Pons (tissue), 1 donor: ENCODE measurements at regions not wholly inside any gene's neighbourhood (a gene's known extent, or its start where the extent isn't known, plus 50 kb on each side); places are given as distances from the start of the nearest gene placed in this dataset.

Source experiments
- DNase-seq: peaks from one replicate; pipeline ENCODE4 v3.0.0-alpha.2; 2016; ENCODE audit warnings: low spot score

- no peak for DNase-seq
Observed at GRCh38 chr5:11997942-11998341, 93.7 kb upstream of the CTNND2 start.

- no peak for DNase-seq
Observed at GRCh38 chr5:11992518-11992917, 88.3 kb upstream of the CTNND2 start.

- DNase-seq, result no peak
Observed at GRCh38 chr5:11985993-11986392, 81.7 kb upstream of the CTNND2 start.

GRCh38 chr5:11984196-11984595 is 80.0 kb upstream of the CTNND2 start:
- no peak for DNase-seq

GRCh38 chr5:11981986-11982385 is 77.7 kb upstream of the CTNND2 start:
- DNase-seq, result no peak

- DNase-seq, result no peak
Observed at GRCh38 chr5:11977904-11978303, 73.7 kb upstream of the CTNND2 start.

- DNase-seq, result no peak
Observed at GRCh38 chr5:11973469-11973868, 69.2 kb upstream of the CTNND2 start.

- no peak for DNase-seq
Observed at GRCh38 chr5:11963227-11963626, 59.0 kb upstream of the CTNND2 start.

- DNase-seq, result no peak
Observed at GRCh38 chr5:11962122-11962521, 57.9 kb upstream of the CTNND2 start.

GRCh38 chr5:11958321-11958720 is 54.1 kb upstream of the CTNND2 start:
- no peak for DNase-seq

GRCh38 chr5:11955331-11955730 is 51.1 kb upstream of the CTNND2 start:
- DNase-seq, result no peak
